KG1 (cell line): ENCODE measurements at regions not wholly inside any gene's neighbourhood (a gene's known extent, or its start where the extent isn't known, plus 50 kb on each side); places are given as distances from the start of the nearest gene placed in this dataset.
"Not testable (repeated sequence)": the region's sequence is repeated elsewhere in the genome, so short reads cannot be mapped to it uniquely, and the experiment has no call there.

Experiments
- DNase-seq: peaks from one replicate; lab custom pipeline; 2025; lab: John Stamatoyannopoulos, UW

- not testable (repeated sequence) for DNase-seq
Observed at GRCh38 chr20:29883514-29884219, 1373.8 kb upstream of the DEFB115 start.

DNA sequence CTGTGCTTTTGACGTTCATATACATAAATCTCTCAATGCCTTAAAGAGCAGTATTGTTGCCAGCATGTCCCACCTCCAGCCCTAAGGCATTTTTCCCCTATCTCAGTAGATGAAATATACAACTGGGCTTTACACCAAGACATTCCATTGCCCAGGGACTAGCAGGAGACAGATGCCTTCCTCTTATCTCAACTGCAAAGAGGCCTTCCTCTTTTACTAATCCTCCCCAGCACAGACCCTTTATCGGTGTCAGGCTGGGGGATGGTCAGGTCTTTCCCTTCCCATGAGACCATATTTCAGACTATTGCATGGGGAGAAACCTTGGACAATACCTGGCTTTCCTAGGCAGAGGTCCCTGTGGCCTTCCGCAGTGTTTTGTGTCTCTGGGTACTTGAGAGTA, 1373.1 kb upstream of the DEFB115 start:
- not testable (repeated sequence) for DNase-seq

GRCh38 chr20:29885282-29886185, 1371.9 kb upstream of the DEFB115 start:
- not testable (repeated sequence) for DNase-seq

DNA sequence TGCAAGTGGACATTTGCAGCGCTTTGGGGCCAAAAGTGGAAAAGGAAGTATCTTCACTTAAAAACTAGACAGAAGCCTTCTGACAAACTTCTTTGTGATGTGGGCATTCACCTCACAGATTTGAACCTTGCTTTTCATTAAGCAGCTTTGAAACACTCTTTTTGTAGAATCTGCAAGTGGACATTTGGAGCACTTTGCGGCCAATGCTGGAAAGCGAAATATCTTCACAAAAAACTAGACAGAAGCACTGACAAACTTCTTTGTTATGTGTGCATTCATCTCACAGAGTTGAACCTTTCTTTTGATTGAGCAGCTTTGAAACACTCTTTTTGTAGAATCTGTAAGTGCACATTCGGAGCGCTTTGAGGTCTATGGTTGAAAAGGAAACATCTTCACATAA, 1365.9 kb upstream of the DEFB115 start:
- DNase-seq = not testable (repeated sequence)
